ENCODE measurements at regions not wholly inside any gene's neighbourhood (a gene's known extent, or its start where the extent isn't known, plus 50 kb on each side); places are given as distances from the start of the nearest gene placed in this dataset.

DNA sequence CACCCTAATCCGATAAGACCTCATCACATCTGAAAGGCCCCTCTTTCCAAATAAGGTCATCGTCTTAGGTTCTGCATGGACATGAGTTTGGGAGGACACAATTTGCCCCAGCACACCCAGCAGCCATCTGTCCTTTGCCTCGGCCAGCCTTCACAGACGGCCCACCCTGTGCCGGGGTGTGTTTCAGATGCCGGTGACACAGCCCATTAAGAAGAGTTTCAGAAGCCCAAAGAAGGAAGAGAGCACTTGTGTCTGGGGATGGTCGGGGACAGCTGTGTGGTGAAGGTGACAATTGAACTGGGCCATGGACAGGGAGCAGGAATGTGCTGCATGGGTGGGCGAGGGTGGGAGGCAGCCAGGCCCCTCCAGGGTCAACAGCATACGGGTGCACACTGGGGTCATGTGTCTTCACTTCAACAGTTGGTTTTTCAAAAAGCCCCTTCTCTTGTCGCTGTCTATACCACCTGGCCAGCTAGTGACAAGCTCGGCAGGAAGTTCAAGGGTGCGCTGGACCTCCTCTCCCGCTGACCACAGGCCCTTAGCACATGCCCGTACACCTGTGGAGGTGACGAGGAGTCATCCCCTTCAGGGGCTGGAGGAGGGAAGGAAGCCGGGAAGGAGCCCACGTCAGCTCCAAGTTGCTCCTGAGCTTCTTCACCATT is 183.1 kb downstream of the C16orf95 start:
- peaks cover 5% of the 10 kb centered on the region for H3K27me3 Mint-ChIP-seq (ENCODE audit: insufficient read depth)
- no peak overlapping the region for H3K9ac ChIP-seq (ENCODE audit: extremely low read depth, low read length, poor library complexity, severe bottlenecking)
- H3K4me1 ChIP-seq (ENCODE audit: control insufficient read depth, insufficient read depth, low read length): peaks cover 8% of the 10 kb centered on the region
- H3K9me3 ChIP-seq (ENCODE audit: control insufficient read depth, low read length): peaks cover 14% of the 10 kb centered on the region
- H3K27ac ChIP-seq (ENCODE audit: low read depth, low read length): no peak overlapping the region
- no peak overlapping the region for H3K4me3 Mint-ChIP-seq
- H3K4me3 ChIP-seq (ENCODE audit: low read length): no peak overlapping the region
- 96 to 97% methylated on average over 14 to 17 of the region's 17 CpGs for WGBS, 2 experiments (ENCODE audit: insufficient coverage in 1 of 2, insufficient read length in 1 of 2)
- H3K36me3 Mint-ChIP-seq (ENCODE audit: low read depth): peaks cover 2% of the 10 kb centered on the region
- H3K27ac Mint-ChIP-seq: no peak overlapping the region
- H3K4me1 Mint-ChIP-seq: peaks cover 5% of the 10 kb centered on the region
- no peaks in the 10 kb centered on the region for H3K36me3 ChIP-seq (ENCODE audit: control insufficient read depth, insufficient read depth, low read length)
- H3K27me3 ChIP-seq (ENCODE audit: control insufficient read depth, insufficient read depth, low read length, poor library complexity, severe bottlenecking): no peaks in the 10 kb centered on the region
- peaks cover 18% of the 10 kb centered on the region for H3K9me3 Mint-ChIP-seq
- no peak for DNase-seq
- TF ChIP-seq, protein P1, sequence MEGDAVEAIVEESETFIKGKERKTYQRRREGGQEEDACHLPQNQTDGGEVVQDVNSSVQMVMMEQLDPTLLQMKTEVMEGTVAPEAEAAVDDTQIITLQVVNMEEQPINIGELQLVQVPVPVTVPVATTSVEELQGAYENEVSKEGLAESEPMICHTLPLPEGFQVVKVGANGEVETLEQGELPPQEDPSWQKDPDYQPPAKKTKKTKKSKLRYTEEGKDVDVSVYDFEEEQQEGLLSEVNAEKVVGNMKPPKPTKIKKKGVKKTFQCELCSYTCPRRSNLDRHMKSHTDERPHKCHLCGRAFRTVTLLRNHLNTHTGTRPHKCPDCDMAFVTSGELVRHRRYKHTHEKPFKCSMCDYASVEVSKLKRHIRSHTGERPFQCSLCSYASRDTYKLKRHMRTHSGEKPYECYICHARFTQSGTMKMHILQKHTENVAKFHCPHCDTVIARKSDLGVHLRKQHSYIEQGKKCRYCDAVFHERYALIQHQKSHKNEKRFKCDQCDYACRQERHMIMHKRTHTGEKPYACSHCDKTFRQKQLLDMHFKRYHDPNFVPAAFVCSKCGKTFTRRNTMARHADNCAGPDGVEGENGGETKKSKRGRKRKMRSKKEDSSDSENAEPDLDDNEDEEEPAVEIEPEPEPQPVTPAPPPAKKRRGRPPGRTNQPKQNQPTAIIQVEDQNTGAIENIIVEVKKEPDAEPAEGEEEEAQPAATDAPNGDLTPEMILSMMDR (conservative IDR thresholded peaks at IDR 0.05): no peak

DNA sequence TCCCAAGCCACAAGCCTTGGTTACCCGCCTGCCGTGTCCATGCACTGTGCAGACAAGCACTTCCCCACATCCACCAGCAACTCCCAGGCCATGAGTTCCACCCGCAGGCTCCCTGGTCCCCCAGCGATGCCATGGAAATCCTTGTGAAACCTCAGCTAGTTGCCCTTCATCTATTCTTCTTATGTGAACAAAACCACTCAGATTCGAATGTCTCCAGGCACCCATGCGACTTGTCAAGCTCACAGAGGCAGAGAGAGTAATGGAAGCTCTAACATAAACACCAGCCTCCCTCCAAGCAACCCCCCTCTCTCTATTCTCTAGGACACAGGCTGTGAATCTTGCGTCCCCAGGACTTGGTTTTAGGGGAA is 182.6 kb downstream of the C16orf95 start:
- Histone ChIP-seq H3K36me3 (ENCODE audit: control insufficient read depth, insufficient read depth, low read length) (no peaks in the 10 kb centered on the region), H3K27me3 (ENCODE audit: control insufficient read depth, insufficient read depth, low read length, poor library complexity, severe bottlenecking) (no peaks in the 10 kb centered on the region), H3K4me3 (ENCODE audit: low read length) (no peak overlapping the region), H3K27ac (ENCODE audit: low read depth, low read length) (no peak overlapping the region), H3K4me1 (ENCODE audit: control insufficient read depth, insufficient read depth, low read length) (peaks cover 8% of the 10 kb centered on the region), H3K9ac (ENCODE audit: extremely low read depth, low read length, poor library complexity, severe bottlenecking) (no peak overlapping the region), H3K9me3 (ENCODE audit: control insufficient read depth, low read length) (peaks cover 11% of the 10 kb centered on the region)
- Mint-ChIP-seq H3K4me3 (no peak overlapping the region), H3K9me3 (peaks cover 14% of the 10 kb centered on the region), H3K27ac (peak overlapping the region; percentile 58), H3K27me3 (ENCODE audit: insufficient read depth) (peaks cover 5% of the 10 kb centered on the region), H3K4me1 (peaks cover 5% of the 10 kb centered on the region), H3K36me3 (ENCODE audit: low read depth) (no peaks in the 10 kb centered on the region)
- 92 to 100% methylated on average over 3 to 7 of the region's 7 CpGs for whole genome bisulfite sequencing, 2 experiments (ENCODE audit: insufficient coverage in 1 of 2, insufficient read length in 1 of 2)
- TF ChIP-seq, protein P1 (conservative IDR thresholded peaks at IDR 0.05): no peak
- no peak for DNase-seq

DNA sequence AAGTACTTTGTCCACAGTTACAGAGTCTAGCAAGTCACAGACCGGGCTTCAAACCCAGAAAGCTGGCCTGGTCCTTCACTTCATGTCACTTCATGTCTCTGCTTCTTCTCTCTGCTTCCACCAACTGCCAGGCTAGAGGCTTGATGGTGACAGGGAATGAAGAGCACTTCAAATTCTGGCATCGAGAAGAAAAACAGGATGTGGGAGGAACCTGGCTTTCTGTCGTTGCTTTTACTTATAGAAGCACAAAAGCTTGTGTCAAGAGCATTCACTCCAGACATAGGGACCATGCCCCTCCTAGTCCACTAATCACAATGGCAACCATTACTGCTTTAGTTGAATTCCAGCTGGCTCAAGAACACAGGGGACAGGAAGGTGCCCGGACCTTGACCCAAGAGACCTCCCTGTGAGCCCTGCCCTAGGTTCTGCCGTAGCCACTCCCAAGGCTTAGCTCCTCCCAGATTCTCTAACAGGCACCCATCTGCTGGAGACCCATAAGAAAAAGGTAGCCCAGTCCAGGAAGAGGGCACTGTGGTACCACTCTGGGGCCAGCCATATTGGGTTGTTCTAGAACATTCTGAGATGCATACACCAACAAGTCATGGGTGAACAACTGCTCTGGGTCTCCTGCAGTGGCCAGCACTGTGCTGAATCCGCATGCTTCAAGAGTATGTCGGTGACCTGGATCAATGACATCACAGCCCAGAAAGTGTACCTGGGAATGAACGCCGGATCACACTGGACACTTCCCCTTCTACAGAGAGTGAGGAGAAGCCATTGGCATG is 181.8 kb downstream of the C16orf95 start:
- peaks cover 5% of the 10 kb centered on the region for H3K4me1 Mint-ChIP-seq
- no peaks in the 10 kb centered on the region for H3K36me3 Mint-ChIP-seq (ENCODE audit: low read depth)
- 83 to 84% methylated on average over 8 to 9 of the region's 9 CpGs for WGBS, 2 experiments (ENCODE audit: insufficient coverage in 1 of 2, insufficient read length in 1 of 2)

More for the DNA sequence above, 181.8 kb downstream of the C16orf95 start:
- peaks cover 8% of the 10 kb centered on the region for H3K4me1 ChIP-seq (ENCODE audit: control insufficient read depth, insufficient read depth, low read length)
- H3K27ac ChIP-seq (ENCODE audit: low read depth, low read length): no peak overlapping the region
- H3K27me3 ChIP-seq (ENCODE audit: control insufficient read depth, insufficient read depth, low read length, poor library complexity, severe bottlenecking): no peaks in the 10 kb centered on the region
- TF ChIP-seq, protein P1 (conservative IDR thresholded peaks at IDR 0.05): no peak
- peaks cover 16% of the 10 kb centered on the region for H3K9me3 ChIP-seq (ENCODE audit: control insufficient read depth, low read length)
- Mint-ChIP-seq H3K4me3 (no peak overlapping the region), H3K27ac (no peak overlapping the region), H3K9me3 (peaks cover 18% of the 10 kb centered on the region), H3K27me3 (ENCODE audit: insufficient read depth) (peaks cover 5% of the 10 kb centered on the region)
- H3K36me3 ChIP-seq (ENCODE audit: control insufficient read depth, insufficient read depth, low read length): no peaks in the 10 kb centered on the region
- peak; percentile 28 for DNase-seq
- H3K9ac ChIP-seq (ENCODE audit: extremely low read depth, low read length, poor library complexity, severe bottlenecking): no peak overlapping the region
- H3K4me3 ChIP-seq (ENCODE audit: low read length): no peak overlapping the region

All from endodermal cell (in vitro differentiated cells).